ENCODE measurements at regions not wholly inside any gene's neighbourhood (a gene's known extent, or its start where the extent isn't known, plus 50 kb on each side); places are given as distances from the start of the nearest gene placed in this dataset.

- Histone ChIP-seq H3K27ac (no peak overlapping the region), H3K36me3 (no peaks in the 10 kb centered on the region), H3K4me3 (no peak overlapping the region), H3K4me1 (no peaks in the 10 kb centered on the region), H3K27me3 (no peaks in the 10 kb centered on the region), H3K9me3 (no peaks in the 10 kb centered on the region)
- DNase-seq (ENCODE audit: low spot score in 2 of 2): no peak
- intact Hi-C loops (cut with DNase I): no loop called here
- no peak for TF ChIP-seq CTCF (IDR thresholded peaks at IDR 0.05)
Measured at GRCh38 chr17:79444198-79444597, 166.7 kb downstream of the RBFOX3 start.

GRCh38 chr17:79443026-79443425, 167.8 kb downstream of the RBFOX3 start:
- no peak for TF ChIP-seq CTCF (IDR thresholded peaks at IDR 0.05)
- intact Hi-C loops (cut with DNase I): no loop called here
- Histone ChIP-seq H3K4me3 (no peak overlapping the region), H3K27ac (no peak overlapping the region), H3K36me3 (no peaks in the 10 kb centered on the region), H3K27me3 (no peaks in the 10 kb centered on the region), H3K4me1 (no peaks in the 10 kb centered on the region), H3K9me3 (no peaks in the 10 kb centered on the region)
- no peak for DNase-seq (ENCODE audit: low spot score in 2 of 2)

- Histone ChIP-seq H3K4me1 (no peaks in the 10 kb centered on the region), H3K27ac (no peak overlapping the region), H3K27me3 (no peaks in the 10 kb centered on the region), H3K9me3 (no peaks in the 10 kb centered on the region), H3K36me3 (no peaks in the 10 kb centered on the region), H3K4me3 (no peak overlapping the region)
- DNase-seq (ENCODE audit: low spot score in 2 of 2): no peak
- TF ChIP-seq CTCF (IDR thresholded peaks at IDR 0.05): no peak
- intact Hi-C loops (cut with DNase I): no loop called here
Measured at GRCh38 chr17:79441356-79442160, 169.3 kb downstream of the RBFOX3 start.

- H3K27me3 ChIP-seq: no peaks in the 10 kb centered on the region
- no peaks in the 10 kb centered on the region for H3K4me1 ChIP-seq
- H3K4me3 ChIP-seq: no peak overlapping the region
- no peak overlapping the region for H3K27ac ChIP-seq
- no peak for DNase-seq (ENCODE audit: low spot score in 2 of 2)
- TF ChIP-seq CTCF (IDR thresholded peaks at IDR 0.05): no peak
- no peaks in the 10 kb centered on the region for H3K9me3 ChIP-seq
- no peaks in the 10 kb centered on the region for H3K36me3 ChIP-seq
- intact Hi-C loops (cut with DNase I): no loop called here
Measured at GRCh38 chr17:79440251-79440650, 170.6 kb downstream of the RBFOX3 start.

GRCh38 chr17:79439493-79439892, 171.4 kb downstream of the RBFOX3 start:
- Histone ChIP-seq H3K27me3 (no peaks in the 10 kb centered on the region), H3K4me3 (no peak overlapping the region), H3K9me3 (no peaks in the 10 kb centered on the region), H3K36me3 (no peaks in the 10 kb centered on the region), H3K27ac (no peak overlapping the region), H3K4me1 (no peaks in the 10 kb centered on the region)
- TF ChIP-seq CTCF (IDR thresholded peaks at IDR 0.05): no peak
- intact Hi-C loops (cut with DNase I): no loop called here
- no peak for DNase-seq (ENCODE audit: low spot score in 2 of 2)

Data from ascending aorta (tissue), 2 donors.